HEK293 (cell line): ENCODE measurements at regions not wholly inside any gene's neighbourhood (a gene's known extent, or its start where the extent isn't known, plus 50 kb on each side); places are given as distances from the start of the nearest gene placed in this dataset.

Source experiments
- CTCF ChIA-PET: fragments of 350-600 bp; formaldehyde crosslinking; extraction: SDS; loops from one replicate; lab custom pipeline; 2021; ENCODE audit warnings: antibody characterized with exemption; lab: Yijun Ruan, JAX
- POLR2A ChIA-PET: fragments of 300-600 bp; formaldehyde crosslinking; extraction: SDS; loops from one replicate; lab custom pipeline; 2020; ENCODE audit warnings: antibody characterized with exemption, inconsistent platforms; lab: Yijun Ruan, JAX
- H3K27ac ChIP-seq: fragments of 200-500 bp; sonication (Bioruptor generic); 2 replicates; pipeline ENCODE4 v1.5.1; 2014; ENCODE audit warnings: low read depth, low read length, control low read depth, inconsistent platforms; ENCODE audit errors: extremely low read depth
- H3K36me3 ChIP-seq, 2 experiments: fragments of 200-500 bp in 1 of 2; sonication (Bioruptor generic) in 1 of 2; 1 replicate in 1 of 2; 2 replicates in 1 of 2; pipeline ENCODE4 v1.5.1; 2014 to 2017; ENCODE audit warnings: inconsistent platforms in 2 of 2, low read length in 2 of 2; ENCODE audit not compliant: control insufficient read depth in 2 of 2, insufficient read depth in 1 of 2
- H3K4me1 ChIP-seq: fragments of 200-500 bp; sonication (Bioruptor generic); 2 replicates; pipeline ENCODE4 v1.5.1; 2014; ENCODE audit warnings: mild to moderate bottlenecking, low read length, inconsistent platforms; ENCODE audit not compliant: control insufficient read depth, insufficient read depth
- H3K4me3 ChIP-seq: 2 replicates; pipeline ENCODE4 v1.5.1; 2011; ENCODE audit warnings: low read depth, mild to moderate bottlenecking, control low read depth, low read length, moderate library complexity
- H3K9me3 ChIP-seq: fragments of 200-500 bp; sonication (Bioruptor generic); 2 replicates; pipeline ENCODE4 v1.5.1; 2014; ENCODE audit warnings: low read depth, low read length, inconsistent platforms; ENCODE audit not compliant: control insufficient read depth, insufficient read depth
- GLIS1 ChIP-seq: fragments of 450-650 bp; formaldehyde crosslinking; IDR thresholded peaks from 2 replicates; pipeline ENCODE4 v1.5.1; 2016; ENCODE audit warnings: missing biosample characterization, missing genetic modification characterization
- GLIS2 ChIP-seq: fragments of 450-650 bp; formaldehyde crosslinking; IDR thresholded peaks from 2 replicates; pipeline ENCODE4 v1.5.1; 2016; ENCODE audit warnings: missing biosample characterization, missing genetic modification characterization
- INSM2 ChIP-seq: fragments of 450-650 bp; formaldehyde crosslinking; IDR thresholded peaks from 2 replicates; pipeline ENCODE4 v1.5.1; 2016; ENCODE audit warnings: missing biosample characterization, missing genetic modification characterization
- MYNN ChIP-seq: fragments of 450-650 bp; formaldehyde crosslinking; IDR thresholded peaks from 2 replicates; pipeline ENCODE4 v1.5.1; 2016; ENCODE audit warnings: missing biosample characterization, missing genetic modification characterization, borderline replicate concordance
- OSR2 ChIP-seq: fragments of 450-650 bp; formaldehyde crosslinking; IDR thresholded peaks from 2 replicates; pipeline ENCODE4 v1.5.1; 2016; ENCODE audit warnings: missing biosample characterization, missing genetic modification characterization
- REST ChIP-seq: fragments of 450-650 bp; formaldehyde crosslinking; IDR thresholded peaks from 2 replicates; pipeline ENCODE4 v1.5.1; 2016; ENCODE audit warnings: missing biosample characterization, missing genetic modification characterization
- ZBTB6 ChIP-seq: fragments of 450-650 bp; formaldehyde crosslinking; IDR thresholded peaks from 2 replicates; pipeline ENCODE4 v1.5.1; 2017; ENCODE audit warnings: missing biosample characterization, missing genetic modification characterization
- ZBTB7A ChIP-seq: fragments of 450-650 bp; formaldehyde crosslinking; IDR thresholded peaks from 2 replicates; pipeline ENCODE4 v1.5.1; 2016; ENCODE audit warnings: low read depth, missing biosample characterization, missing genetic modification characterization
- ZNF132 ChIP-seq: fragments of 450-650 bp; formaldehyde crosslinking; IDR thresholded peaks from 2 replicates; pipeline ENCODE4 v1.5.1; 2017; ENCODE audit warnings: missing biosample characterization, missing genetic modification characterization, borderline replicate concordance
- ZNF223 ChIP-seq: fragments of 450-650 bp; formaldehyde crosslinking; IDR thresholded peaks from 2 replicates; pipeline ENCODE4 v1.5.1; 2016; ENCODE audit warnings: missing biosample characterization, missing genetic modification characterization
- ZNF341 ChIP-seq: fragments of 450-650 bp; formaldehyde crosslinking; IDR thresholded peaks from 2 replicates; pipeline ENCODE4; 2016; ENCODE audit warnings: low read depth, missing biosample characterization, missing genetic modification characterization
- ZNF366 ChIP-seq: fragments of 450-650 bp; formaldehyde crosslinking; conservative IDR thresholded peaks from 2 replicates; pipeline ENCODE4 v1.5.1; 2016; ENCODE audit warnings: missing biosample characterization, missing genetic modification characterization
- ZNF521 ChIP-seq: fragments of 450-650 bp; formaldehyde crosslinking; IDR thresholded peaks from 2 replicates; pipeline ENCODE4 v1.5.1; 2017; ENCODE audit warnings: missing biosample characterization, mild to moderate bottlenecking, missing genetic modification characterization
- ZNF600 ChIP-seq: fragments of 450-650 bp; formaldehyde crosslinking; IDR thresholded peaks from 2 replicates; pipeline ENCODE4 v1.5.1; 2016; ENCODE audit warnings: missing biosample characterization, missing genetic modification characterization
- ZNF610 ChIP-seq: fragments of 450-650 bp; formaldehyde crosslinking; IDR thresholded peaks from 2 replicates; pipeline ENCODE4 v1.5.1; 2016; ENCODE audit warnings: missing biosample characterization, missing genetic modification characterization, borderline replicate concordance
- ZNF670 ChIP-seq: fragments of 450-650 bp; formaldehyde crosslinking; IDR thresholded peaks from 2 replicates; pipeline ENCODE4 v1.5.1; 2016; ENCODE audit warnings: missing biosample characterization, missing genetic modification characterization, low read depth
- ZNF777 ChIP-seq: fragments of 450-650 bp; formaldehyde crosslinking; IDR thresholded peaks from 2 replicates; pipeline ENCODE4 v1.5.1; 2017; ENCODE audit warnings: missing biosample characterization, missing genetic modification characterization, borderline replicate concordance
- ZSCAN23 ChIP-seq: fragments of 450-650 bp; formaldehyde crosslinking; IDR thresholded peaks from 2 replicates; pipeline ENCODE4 v1.5.1; 2016; ENCODE audit warnings: missing biosample characterization, missing genetic modification characterization
- ZSCAN30 ChIP-seq: fragments of 450-650 bp; IDR thresholded peaks from 2 replicates; pipeline ENCODE4 v1.5.1; 2018; ENCODE audit warnings: missing biosample characterization, mild to moderate bottlenecking, missing genetic modification characterization, moderate library complexity
- ZSCAN4 ChIP-seq: fragments of 450-650 bp; formaldehyde crosslinking; IDR thresholded peaks from 2 replicates; pipeline ENCODE4 v1.5.1; 2017; ENCODE audit warnings: missing biosample characterization, missing genetic modification characterization
- ZXDB ChIP-seq: fragments of 450-650 bp; formaldehyde crosslinking; IDR thresholded peaks from 2 replicates; pipeline ENCODE4 v1.5.1; 2016; ENCODE audit warnings: missing biosample characterization, missing genetic modification characterization
- TF ChIP-seq, protein P1 (sequence below): fragments of 450-650 bp; formaldehyde crosslinking; IDR thresholded peaks from 2 replicates; pipeline ENCODE4 v1.5.1; 2016; ENCODE audit warnings: missing biosample characterization, missing genetic modification characterization
- TF ChIP-seq, protein P2 (sequence below): fragments of 450-650 bp; formaldehyde crosslinking; IDR thresholded peaks from 2 replicates; pipeline ENCODE4 v1.5.1; 2017; ENCODE audit warnings: missing biosample characterization, missing genetic modification characterization
- TF ChIP-seq, protein P3 (sequence below): IDR thresholded peaks from 2 replicates; pipeline ENCODE4 v1.6.1; 2011; ENCODE audit warnings: mild to moderate bottlenecking, low read depth, low read length, borderline replicate concordance

DNA sequence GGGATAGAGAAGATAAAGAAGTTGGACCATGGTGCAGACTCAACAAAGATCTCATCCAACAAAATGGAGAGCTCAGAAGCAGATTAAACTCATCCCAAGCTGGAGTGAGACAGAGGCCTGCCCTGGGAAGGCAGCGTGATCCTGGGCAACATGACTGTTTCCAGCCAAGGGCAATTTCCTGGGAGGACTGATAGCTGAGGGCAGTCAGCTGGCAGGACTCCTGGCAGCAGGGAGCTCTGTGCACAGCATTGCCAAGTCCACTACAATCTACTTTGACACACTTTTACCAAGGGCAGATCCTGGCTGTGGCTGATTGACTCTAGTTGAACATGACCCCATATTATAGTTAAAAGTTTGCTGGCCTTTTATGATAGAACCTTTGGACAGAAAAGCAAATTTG, 357.3 kb upstream of the RASGEF1B start:
- no peaks in the 10 kb centered on the region for H3K9me3 ChIP-seq
- H3K36me3 ChIP-seq: no peaks in the 10 kb centered on the region
- H3K4me1 ChIP-seq: no peaks in the 10 kb centered on the region
- ChIA-PET CTCF (no interaction called here), POLR2A (no interaction called here)
- no peak for TF ChIP-seq ZNF341
- no peak for TF ChIP-seq ZSCAN4
- no peak for TF ChIP-seq ZBTB7A (tag by site-specific recombination)
- TF ChIP-seq ZNF223 (tag by site-specific recombination): no peak
- TF ChIP-seq ZSCAN30 (tag by site-specific recombination): no peak
- TF ChIP-seq REST: no peak
- TF ChIP-seq, protein P1, sequence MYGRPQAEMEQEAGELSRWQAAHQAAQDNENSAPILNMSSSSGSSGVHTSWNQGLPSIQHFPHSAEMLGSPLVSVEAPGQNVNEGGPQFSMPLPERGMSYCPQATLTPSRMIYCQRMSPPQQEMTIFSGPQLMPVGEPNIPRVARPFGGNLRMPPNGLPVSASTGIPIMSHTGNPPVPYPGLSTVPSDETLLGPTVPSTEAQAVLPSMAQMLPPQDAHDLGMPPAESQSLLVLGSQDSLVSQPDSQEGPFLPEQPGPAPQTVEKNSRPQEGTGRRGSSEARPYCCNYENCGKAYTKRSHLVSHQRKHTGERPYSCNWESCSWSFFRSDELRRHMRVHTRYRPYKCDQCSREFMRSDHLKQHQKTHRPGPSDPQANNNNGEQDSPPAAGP (tag by site-specific recombination): no peak
- TF ChIP-seq ZNF610: no peak
- TF ChIP-seq ZNF777 (tag by site-specific recombination): no peak
- no peak for TF ChIP-seq ZBTB6 (tag by site-specific recombination)
- TF ChIP-seq ZNF521 (tag by site-specific recombination): no peak
- no peak for TF ChIP-seq GLIS2 (tag by site-specific recombination)
- no peak for TF ChIP-seq INSM2 (tag by site-specific recombination)
- no peak overlapping the region for H3K4me3 ChIP-seq
- H3K27ac ChIP-seq: no peak overlapping the region

- no peaks in the 10 kb centered on the region for H3K36me3 ChIP-seq
- ChIA-PET POLR2A (no interaction called here), CTCF (no interaction called here)
- no peak overlapping the region for H3K27ac ChIP-seq
- no peak overlapping the region for H3K4me3 ChIP-seq
- no peaks in the 10 kb centered on the region for H3K4me1 ChIP-seq
- no peaks in the 10 kb centered on the region for H3K9me3 ChIP-seq
- TF ChIP-seq ZNF600 (tag by site-specific recombination): no peak
- TF ChIP-seq, protein P2, sequence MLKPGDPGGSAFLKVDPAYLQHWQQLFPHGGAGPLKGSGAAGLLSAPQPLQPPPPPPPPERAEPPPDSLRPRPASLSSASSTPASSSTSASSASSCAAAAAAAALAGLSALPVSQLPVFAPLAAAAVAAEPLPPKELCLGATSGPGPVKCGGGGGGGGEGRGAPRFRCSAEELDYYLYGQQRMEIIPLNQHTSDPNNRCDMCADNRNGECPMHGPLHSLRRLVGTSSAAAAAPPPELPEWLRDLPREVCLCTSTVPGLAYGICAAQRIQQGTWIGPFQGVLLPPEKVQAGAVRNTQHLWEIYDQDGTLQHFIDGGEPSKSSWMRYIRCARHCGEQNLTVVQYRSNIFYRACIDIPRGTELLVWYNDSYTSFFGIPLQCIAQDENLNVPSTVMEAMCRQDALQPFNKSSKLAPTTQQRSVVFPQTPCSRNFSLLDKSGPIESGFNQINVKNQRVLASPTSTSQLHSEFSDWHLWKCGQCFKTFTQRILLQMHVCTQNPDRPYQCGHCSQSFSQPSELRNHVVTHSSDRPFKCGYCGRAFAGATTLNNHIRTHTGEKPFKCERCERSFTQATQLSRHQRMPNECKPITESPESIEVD: no peak
- no peak for TF ChIP-seq OSR2
- TF ChIP-seq ZSCAN23 (tag by site-specific recombination): no peak
- TF ChIP-seq MYNN: no peak
- TF ChIP-seq ZNF670 (tag by site-specific recombination): no peak
- TF ChIP-seq ZXDB (tag by site-specific recombination): no peak
- TF ChIP-seq GLIS1 (tag by site-specific recombination): no peak
- TF ChIP-seq, protein P3, sequence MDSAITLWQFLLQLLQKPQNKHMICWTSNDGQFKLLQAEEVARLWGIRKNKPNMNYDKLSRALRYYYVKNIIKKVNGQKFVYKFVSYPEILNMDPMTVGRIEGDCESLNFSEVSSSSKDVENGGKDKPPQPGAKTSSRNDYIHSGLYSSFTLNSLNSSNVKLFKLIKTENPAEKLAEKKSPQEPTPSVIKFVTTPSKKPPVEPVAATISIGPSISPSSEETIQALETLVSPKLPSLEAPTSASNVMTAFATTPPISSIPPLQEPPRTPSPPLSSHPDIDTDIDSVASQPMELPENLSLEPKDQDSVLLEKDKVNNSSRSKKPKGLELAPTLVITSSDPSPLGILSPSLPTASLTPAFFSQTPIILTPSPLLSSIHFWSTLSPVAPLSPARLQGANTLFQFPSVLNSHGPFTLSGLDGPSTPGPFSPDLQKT: no peak
- TF ChIP-seq ZNF366 (tag by site-specific recombination): no peak
- no peak for TF ChIP-seq ZNF132
Measured at GRCh38 chr4:81827577-81828202, 356.0 kb upstream of the RASGEF1B start.
